HEK293T (cell line): ENCODE measurements at regions not wholly inside any gene's neighbourhood (a gene's known extent, or its start where the extent isn't known, plus 50 kb on each side); places are given as distances from the start of the nearest gene placed in this dataset.

ENCODE experiments used
- CTCF ChIA-PET: fragments of 350-600 bp; formaldehyde crosslinking; extraction: SDS; loops from one replicate; lab custom pipeline; 2021; ENCODE audit warnings: antibody characterized with exemption, inconsistent platforms; lab: Yijun Ruan, JAX
- POLR2A ChIA-PET: fragments of 350-600 bp; formaldehyde crosslinking; extraction: SDS; loops from one replicate; lab custom pipeline; 2020; ENCODE audit warnings: antibody characterized with exemption, inconsistent platforms; lab: Yijun Ruan, JAX
- DNase-seq: peaks from one replicate; pipeline ENCODE4 v3.0.0; 2012; ENCODE audit warnings: mixed read lengths; ENCODE audit errors: extremely low spot score
- ARNT ChIP-seq: fragments of 450-650 bp; IDR thresholded peaks from 2 replicates; pipeline ENCODE4 v1.6.1; 2017; ENCODE audit warnings: mild to moderate bottlenecking
- BHLHE40 ChIP-seq: fragments of 450-650 bp; IDR thresholded peaks from 2 replicates; pipeline ENCODE4 v1.6.1; 2016; ENCODE audit warnings: mild to moderate bottlenecking, moderate library complexity, borderline replicate concordance
- CTBP1 ChIP-seq: fragments of 450-650 bp; IDR thresholded peaks from 2 replicates; pipeline ENCODE4 v1.6.1; 2016; ENCODE audit warnings: borderline replicate concordance
- ELF4 ChIP-seq: fragments of 450-650 bp; IDR thresholded peaks from 2 replicates; pipeline ENCODE4 v1.6.1; 2017; ENCODE audit warnings: antibody characterized with exemption
- FOXA1 ChIP-seq: fragments of 450-650 bp; IDR thresholded peaks from 2 replicates; pipeline ENCODE4 v1.6.1; 2016; ENCODE audit warnings: mild to moderate bottlenecking
- FOXK2 ChIP-seq: fragments of 450-650 bp; IDR thresholded peaks from 2 replicates; pipeline ENCODE4 v1.6.1; 2016; ENCODE audit warnings: mild to moderate bottlenecking
- FOXM1 ChIP-seq: fragments of 450-650 bp; IDR thresholded peaks from 2 replicates; pipeline ENCODE4 v1.6.1; 2017; ENCODE audit warnings: mild to moderate bottlenecking, borderline replicate concordance
- HDGF ChIP-seq: fragments of 450-650 bp; IDR thresholded peaks from 2 replicates; pipeline ENCODE4 v1.6.1; 2017; ENCODE audit warnings: antibody characterized with exemption, borderline replicate concordance
- L3MBTL2 ChIP-seq: fragments of 450-650 bp; conservative IDR thresholded peaks from 2 replicates; pipeline ENCODE4 v1.6.1; 2016; ENCODE audit warnings: mild to moderate bottlenecking
- LEF1 ChIP-seq: fragments of 450-650 bp; IDR thresholded peaks from 2 replicates; pipeline ENCODE4 v1.6.1; 2017; ENCODE audit warnings: mild to moderate bottlenecking, borderline replicate concordance
- NFRKB ChIP-seq: fragments of 450-650 bp; IDR thresholded peaks from 2 replicates; pipeline ENCODE4 v1.6.1; 2016; ENCODE audit warnings: mild to moderate bottlenecking, moderate library complexity
- SP1 ChIP-seq: fragments of 450-650 bp; IDR thresholded peaks from 2 replicates; pipeline ENCODE4 v1.6.1; 2017
- SUZ12 ChIP-seq: fragments of 450-650 bp; IDR thresholded peaks from 2 replicates; pipeline ENCODE4 v1.6.1; 2016; ENCODE audit warnings: mild to moderate bottlenecking
- TARDBP ChIP-seq: fragments of 450-650 bp; IDR thresholded peaks from 2 replicates; pipeline ENCODE4 v1.6.1; 2016
- ZNF384 ChIP-seq: fragments of 450-650 bp; IDR thresholded peaks from 2 replicates; pipeline ENCODE4 v1.6.1; 2016
- TF ChIP-seq, protein P1 (sequence below): fragments of 450-650 bp; IDR thresholded peaks from 2 replicates; pipeline ENCODE4 v1.6.1; 2016

DNA sequence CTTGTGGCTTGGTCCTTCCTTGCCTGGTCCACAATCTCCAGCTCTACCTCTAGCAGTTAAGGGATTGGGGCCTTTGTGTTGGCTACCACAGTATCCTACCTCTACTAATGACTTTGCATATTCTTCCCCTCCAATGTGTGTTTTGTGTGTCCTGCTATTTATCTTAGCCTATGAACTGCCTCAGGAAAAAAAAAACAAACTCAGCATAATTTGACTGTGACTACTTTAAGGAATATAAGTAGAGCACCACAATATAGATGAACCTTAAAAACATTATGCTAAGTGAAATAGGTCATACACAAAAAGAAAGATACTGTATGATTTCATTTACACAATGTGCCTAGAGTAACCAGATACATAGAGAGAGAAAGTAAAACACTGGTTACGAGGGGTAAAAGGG, 61.3 kb upstream of the PTPN13 start:
- no peak for TF ChIP-seq LEF1
- TF ChIP-seq HDGF, result no peak
- TF ChIP-seq, protein P1, sequence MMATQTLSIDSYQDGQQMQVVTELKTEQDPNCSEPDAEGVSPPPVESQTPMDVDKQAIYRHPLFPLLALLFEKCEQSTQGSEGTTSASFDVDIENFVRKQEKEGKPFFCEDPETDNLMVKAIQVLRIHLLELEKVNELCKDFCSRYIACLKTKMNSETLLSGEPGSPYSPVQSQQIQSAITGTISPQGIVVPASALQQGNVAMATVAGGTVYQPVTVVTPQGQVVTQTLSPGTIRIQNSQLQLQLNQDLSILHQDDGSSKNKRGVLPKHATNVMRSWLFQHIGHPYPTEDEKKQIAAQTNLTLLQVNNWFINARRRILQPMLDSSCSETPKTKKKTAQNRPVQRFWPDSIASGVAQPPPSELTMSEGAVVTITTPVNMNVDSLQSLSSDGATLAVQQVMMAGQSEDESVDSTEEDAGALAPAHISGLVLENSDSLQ, result no peak
- no peak for TF ChIP-seq ZNF384
- TF ChIP-seq ELF4, result no peak
- TF ChIP-seq FOXA1, result no peak
- no peak for TF ChIP-seq TARDBP
- no peak for TF ChIP-seq CTBP1
- TF ChIP-seq BHLHE40, result no peak
- TF ChIP-seq SUZ12, result no peak
- TF ChIP-seq L3MBTL2, result no peak
- no peak for TF ChIP-seq FOXM1
- no peak for TF ChIP-seq SP1
- TF ChIP-seq ARNT, result no peak
- no peak for TF ChIP-seq FOXK2
- DNase-seq, result no peak
- ChIA-PET POLR2A (no interaction called here), CTCF (no interaction called here)

DNA sequence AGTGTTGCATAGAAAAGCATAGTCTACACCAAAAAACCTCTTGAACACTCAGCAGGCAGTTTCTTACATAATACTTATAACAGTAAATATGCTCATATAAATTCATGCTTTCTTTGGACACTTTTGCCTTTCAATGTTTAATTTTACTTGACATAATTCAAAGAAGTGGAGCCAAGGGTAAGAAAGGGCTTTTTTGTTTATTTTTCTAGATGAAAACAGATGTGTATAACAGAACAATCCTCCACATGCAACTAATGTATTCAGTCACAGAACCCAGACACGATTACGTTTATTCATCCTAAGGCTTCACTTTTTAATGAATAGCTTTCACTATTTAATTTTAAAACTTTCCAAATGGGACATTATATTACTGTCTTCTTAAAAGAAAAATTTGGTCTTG, 58.0 kb upstream of the PTPN13 start:
- ChIA-PET POLR2A (no interaction called here), CTCF (no interaction called here)
- DNase-seq, result no peak

DNA sequence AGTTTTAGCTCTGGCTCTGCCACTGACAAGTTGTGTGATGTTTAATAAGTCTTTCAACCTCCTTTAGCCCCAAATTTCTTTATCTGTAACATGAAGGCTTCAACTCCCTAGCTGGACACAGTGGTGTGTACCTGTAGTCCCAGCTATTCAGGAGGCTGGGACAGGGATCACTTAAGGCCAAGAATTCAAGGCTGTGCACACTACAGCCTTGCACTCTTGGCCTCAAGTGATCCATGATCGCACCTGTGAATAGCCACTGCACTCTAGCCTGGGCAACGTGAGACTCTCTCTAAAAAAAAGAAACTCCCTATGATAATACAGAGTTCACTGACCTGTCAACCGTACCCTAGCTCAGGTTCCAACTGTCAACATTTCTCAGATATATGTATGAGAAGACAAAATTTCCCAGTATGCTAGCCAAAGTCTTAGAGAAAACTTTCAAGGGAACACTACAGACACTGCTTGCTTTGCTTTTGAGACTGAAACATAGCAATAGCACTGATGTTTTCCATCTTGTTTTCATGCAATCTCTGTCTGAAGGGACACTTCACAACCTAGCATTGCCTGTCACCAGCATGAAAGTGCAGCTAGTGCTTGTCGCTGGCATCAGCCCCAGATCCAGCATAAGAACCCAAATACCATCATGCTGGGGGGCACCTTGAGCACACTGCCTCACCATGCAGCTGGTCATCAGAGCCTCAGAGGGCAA, 51.6 kb upstream of the PTPN13 start:
- no peak for DNase-seq
- CTCF ChIA-PET, result interaction anchor here (1.7 to 2.3 kb wide), 2 partner anchors 13 to 44 kb away, joined by 6 to 7 read pairs; no protein-coding TSS in a partner anchor
- POLR2A ChIA-PET, result interaction anchor here (1.0 kb wide), 1 partner anchor 53 kb away, joined by 4 read pairs; no protein-coding TSS in a partner anchor
- no peak for TF ChIP-seq TARDBP
- TF ChIP-seq FOXM1, result no peak
- TF ChIP-seq BHLHE40, result no peak
- TF ChIP-seq HDGF, result no peak
- no peak for TF ChIP-seq SUZ12
- TF ChIP-seq ARNT, result no peak
- TF ChIP-seq NFRKB, result no peak
- TF ChIP-seq SP1, result no peak
- no peak for TF ChIP-seq CTBP1
- TF ChIP-seq ZNF384, result no peak
- TF ChIP-seq, protein P1, result no peak
- TF ChIP-seq ELF4, result no peak
- no peak for TF ChIP-seq FOXA1
- TF ChIP-seq LEF1, result no peak
- no peak for TF ChIP-seq L3MBTL2
- TF ChIP-seq FOXK2, result no peak

More for the DNA sequence above, 58.0 kb upstream of the PTPN13 start:
- no peak for TF ChIP-seq NFRKB
- TF ChIP-seq ZNF384, result no peak
- no peak for TF ChIP-seq FOXA1
- no peak for TF ChIP-seq LEF1
- TF ChIP-seq FOXK2, result no peak
- TF ChIP-seq CTBP1, result no peak
- TF ChIP-seq ELF4, result no peak
- no peak for TF ChIP-seq FOXM1

DNA sequence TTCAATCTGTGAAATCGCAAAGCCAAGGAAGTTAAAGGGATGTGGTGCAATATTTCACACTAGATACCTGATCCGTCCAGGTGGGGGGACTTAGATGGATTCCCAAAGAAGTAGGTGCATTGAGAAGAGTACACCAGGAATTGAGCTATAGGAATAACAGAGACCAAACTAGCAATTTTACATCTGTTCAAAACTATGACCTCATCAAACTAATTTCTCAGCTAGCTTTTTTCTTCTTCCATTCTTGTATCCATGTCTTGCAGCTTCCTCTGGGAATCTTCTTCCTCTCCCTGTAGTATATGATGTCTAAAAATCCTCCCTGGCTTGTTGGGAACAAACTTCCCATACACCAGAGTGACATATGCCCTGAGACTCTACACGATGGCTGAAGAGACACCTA, 51.0 kb upstream of the PTPN13 start:
- POLR2A ChIA-PET, result interaction anchor here (1.0 kb wide), 1 partner anchor 52 kb away, joined by 4 read pairs; no protein-coding TSS in a partner anchor
- TF ChIP-seq ARNT, result no peak
- TF ChIP-seq SUZ12, result no peak
- TF ChIP-seq, protein P1, result no peak
- TF ChIP-seq FOXM1, result no peak
- TF ChIP-seq LEF1, result no peak
- no peak for TF ChIP-seq NFRKB
- no peak for TF ChIP-seq HDGF
- TF ChIP-seq TARDBP, result no peak
- no peak for TF ChIP-seq FOXK2
- no peak for TF ChIP-seq ZNF384
- TF ChIP-seq CTBP1, result no peak
- TF ChIP-seq ELF4, result no peak
- no peak for TF ChIP-seq SP1
- no peak for TF ChIP-seq BHLHE40
- no peak for TF ChIP-seq FOXA1
- no peak for TF ChIP-seq L3MBTL2
- no peak for DNase-seq
- CTCF ChIA-PET, result interaction anchor here (1.7 to 2.3 kb wide), 2 partner anchors 12 to 44 kb away, joined by 6 to 7 read pairs; no protein-coding TSS in a partner anchor

DNA sequence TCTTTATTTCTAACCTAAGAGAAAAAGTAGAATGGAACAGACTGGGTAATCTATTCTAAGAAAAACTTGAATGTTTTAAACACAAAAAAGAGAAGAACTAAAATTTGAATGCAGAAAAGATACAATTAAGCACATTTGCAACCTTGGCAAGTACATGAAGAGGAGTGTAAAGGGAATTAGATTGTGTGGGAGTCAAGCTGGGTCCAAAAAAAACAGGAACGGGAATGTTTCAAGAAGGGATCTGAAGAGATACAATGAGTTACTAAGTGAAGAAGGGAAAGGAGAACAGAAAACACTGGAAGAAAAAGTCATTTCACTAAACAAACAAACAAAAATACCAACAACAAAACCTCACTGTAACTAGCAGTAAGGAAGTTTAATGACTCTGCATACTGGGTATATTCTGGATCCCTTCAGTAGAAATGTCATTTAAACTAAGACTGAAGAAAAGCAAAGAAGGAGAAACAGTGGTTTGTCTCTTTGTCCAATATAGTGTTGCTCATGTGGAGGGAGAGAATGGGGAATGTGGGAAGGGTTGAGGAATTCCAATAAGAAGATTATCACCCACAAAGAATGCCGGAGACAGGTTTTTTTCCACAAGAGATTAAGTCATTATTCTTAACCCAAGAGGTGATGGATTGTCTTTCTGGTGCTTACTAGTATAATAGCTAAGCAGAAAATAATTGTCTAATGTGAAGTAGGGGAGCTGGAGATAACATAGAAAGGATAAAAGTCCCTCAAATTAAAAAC, 50.4 kb upstream of the PTPN13 start:
- no peak for TF ChIP-seq HDGF
- no peak for TF ChIP-seq NFRKB
- TF ChIP-seq TARDBP, result no peak
- TF ChIP-seq, protein P1, result no peak
- no peak for TF ChIP-seq SP1
- no peak for TF ChIP-seq ARNT
- TF ChIP-seq FOXM1, result no peak
- TF ChIP-seq CTBP1, result no peak
- no peak for TF ChIP-seq ELF4
- TF ChIP-seq FOXK2, result no peak
- no peak for TF ChIP-seq SUZ12
- TF ChIP-seq ZNF384, result no peak
- CTCF ChIA-PET, result interaction anchor here (1.7 to 2.3 kb wide), 2 partner anchors 11 to 45 kb away, joined by 6 to 7 read pairs; no protein-coding TSS in a partner anchor
- no peak for DNase-seq
- POLR2A ChIA-PET, result interaction anchor here (1.0 kb wide), 1 partner anchor 52 kb away, joined by 4 read pairs; no protein-coding TSS in a partner anchor
